Gastroesophageal sphincter (tissue), 3 donors: ENCODE measurements at regions not wholly inside any gene's neighbourhood (a gene's known extent, or its start where the extent isn't known, plus 50 kb on each side); places are given as distances from the start of the nearest gene placed in this dataset.

Source experiments
- CTCF ChIP-seq, 4 experiments: fragments of 200-600 bp in 2 of 4; fragments of 450-650 bp in 2 of 4; sonication (generic) in 1 of 4; IDR thresholded peaks; one replicate each; pipeline ENCODE4 v1.5.1; 2017 to 2019; ENCODE audit warnings: antibody characterized with exemption in 4 of 4, mild to moderate bottlenecking in 2 of 4, moderate library complexity in 2 of 4
- EP300 ChIP-seq: sonication (generic); formaldehyde crosslinking; IDR thresholded peaks from one replicate; pipeline ENCODE4 v1.6.1; 2017; ENCODE audit warnings: antibody characterized with exemption, mild to moderate bottlenecking
- POLR2A ChIP-seq, 2 donors: fragments of 450-650 bp; IDR thresholded peaks; one replicate each; pipeline ENCODE4 v1.6.1; 2017; ENCODE audit warnings: antibody characterized with exemption in 2 of 2, mild to moderate bottlenecking in 2 of 2, moderate library complexity in 1 of 2
- POLR2AphosphoS5 ChIP-seq: sonication (generic); formaldehyde crosslinking; IDR thresholded peaks from one replicate; pipeline ENCODE4 v1.6.1; 2017; ENCODE audit warnings: antibody characterized with exemption

- TF ChIP-seq CTCF (IDR thresholded peaks at IDR 0.05) (no peak), EP300 (no peak), POLR2A (IDR thresholded peaks at IDR 0.05) (no peak), POLR2AphosphoS5 (no peak)
These were observed 1862.4 kb downstream of the OLFM4 start for GRCh38 chr13:54890976-54891375.
